ENCODE measurements at regions not wholly inside any gene's neighbourhood (a gene's known extent, or its start where the extent isn't known, plus 50 kb on each side); places are given as distances from the start of the nearest gene placed in this dataset.

DNA sequence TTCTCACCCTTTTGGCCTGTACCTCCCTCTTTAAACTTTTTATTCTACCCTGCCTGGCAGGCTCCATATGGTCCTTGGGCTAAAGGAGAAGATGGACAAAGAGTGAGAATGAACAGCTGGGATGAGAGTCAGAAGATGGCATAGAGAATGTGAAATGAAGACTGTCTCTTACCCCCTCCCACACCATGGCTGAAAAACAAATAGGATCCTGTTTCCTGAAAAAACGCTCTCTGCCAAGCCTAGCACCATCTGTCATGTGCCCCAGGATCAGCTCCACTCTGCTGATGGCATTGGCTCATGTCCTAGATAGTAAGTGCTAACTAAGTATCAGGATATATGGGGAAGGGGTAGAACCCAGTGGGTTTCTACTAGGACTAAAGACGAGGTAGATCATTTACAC is 238.6 kb downstream of the MEX3B start:
- no peak for TF ChIP-seq EZH2 (IDR thresholded peaks at IDR 0.05; ENCODE audit: borderline replicate concordance, low read depth, low read length, severe bottlenecking)
- TF ChIP-seq, protein P1, sequence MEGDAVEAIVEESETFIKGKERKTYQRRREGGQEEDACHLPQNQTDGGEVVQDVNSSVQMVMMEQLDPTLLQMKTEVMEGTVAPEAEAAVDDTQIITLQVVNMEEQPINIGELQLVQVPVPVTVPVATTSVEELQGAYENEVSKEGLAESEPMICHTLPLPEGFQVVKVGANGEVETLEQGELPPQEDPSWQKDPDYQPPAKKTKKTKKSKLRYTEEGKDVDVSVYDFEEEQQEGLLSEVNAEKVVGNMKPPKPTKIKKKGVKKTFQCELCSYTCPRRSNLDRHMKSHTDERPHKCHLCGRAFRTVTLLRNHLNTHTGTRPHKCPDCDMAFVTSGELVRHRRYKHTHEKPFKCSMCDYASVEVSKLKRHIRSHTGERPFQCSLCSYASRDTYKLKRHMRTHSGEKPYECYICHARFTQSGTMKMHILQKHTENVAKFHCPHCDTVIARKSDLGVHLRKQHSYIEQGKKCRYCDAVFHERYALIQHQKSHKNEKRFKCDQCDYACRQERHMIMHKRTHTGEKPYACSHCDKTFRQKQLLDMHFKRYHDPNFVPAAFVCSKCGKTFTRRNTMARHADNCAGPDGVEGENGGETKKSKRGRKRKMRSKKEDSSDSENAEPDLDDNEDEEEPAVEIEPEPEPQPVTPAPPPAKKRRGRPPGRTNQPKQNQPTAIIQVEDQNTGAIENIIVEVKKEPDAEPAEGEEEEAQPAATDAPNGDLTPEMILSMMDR (IDR thresholded peaks at IDR 0.05; ENCODE audit: borderline replicate concordance, extremely low read depth, low read length, poor library complexity, severe bottlenecking) = no peak

Data from DND-41 (cell line).